ENCODE measurements at regions not wholly inside any gene's neighbourhood (a gene's known extent, or its start where the extent isn't known, plus 50 kb on each side); places are given as distances from the start of the nearest gene placed in this dataset.

DNA sequence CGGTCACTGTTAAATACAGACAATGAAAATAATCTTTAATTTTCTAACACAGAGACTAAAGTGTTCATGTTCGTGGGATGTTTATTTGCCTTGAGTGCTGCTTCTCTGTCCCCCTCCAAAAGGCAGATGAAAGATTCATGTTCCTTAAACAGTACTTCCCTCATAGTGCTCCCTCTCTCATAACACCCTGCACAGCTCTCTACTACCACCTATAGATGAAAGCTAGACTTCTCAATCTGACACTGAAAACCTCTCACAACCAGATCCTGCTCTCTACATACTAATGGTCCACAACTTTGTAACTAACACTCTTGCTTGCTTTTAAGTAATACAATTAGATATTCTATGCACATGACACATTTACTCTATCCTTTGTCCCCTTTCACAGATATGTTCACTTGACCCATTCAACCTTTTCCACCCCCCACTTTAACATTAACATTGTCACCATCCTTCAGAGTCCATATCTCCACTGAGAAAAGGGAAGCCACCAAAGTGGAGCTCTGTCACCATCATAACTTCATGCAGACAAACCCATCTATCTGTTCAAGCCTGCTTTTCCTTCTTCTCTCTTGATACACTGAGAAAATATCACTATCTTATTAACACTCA is 266.4 kb upstream of the USP15 start:
- peaks cover 4% of the 10 kb centered on the region for H3K27me3 ChIP-seq (ENCODE audit: control insufficient read depth, insufficient read depth, low read length)
- no peak overlapping the region for H3K4me3 ChIP-seq (ENCODE audit: low read depth, low read length)
- no peak overlapping the region for H3K27ac ChIP-seq (ENCODE audit: insufficient read depth, low read length, poor library complexity, severe bottlenecking)
- Mint-ChIP-seq H3K36me3 (no peaks in the 10 kb centered on the region), H3K9me3 (no peaks in the 10 kb centered on the region), H3K27ac (no peak overlapping the region), H3K27me3 (peaks cover 4% of the 10 kb centered on the region), H3K4me1 (no peaks in the 10 kb centered on the region), H3K4me3 (no peak overlapping the region)
- H3K36me3 ChIP-seq (ENCODE audit: control insufficient read depth, insufficient read depth, low read length): no peaks in the 10 kb centered on the region
- H3K4me1 ChIP-seq (ENCODE audit: control insufficient read depth, insufficient read depth, low read length, poor library complexity, severe bottlenecking): no peaks in the 10 kb centered on the region
- DNase-seq (peak in 2 of 3 donors; percentile 14 to 41), ATAC-seq (ENCODE audit: low read depth in 2 of 2) (peak in 1 of 2 donors; percentile 60)
- no peaks in the 10 kb centered on the region for H3K9me3 ChIP-seq (ENCODE audit: control insufficient read depth in 2 of 2, low read length in 2 of 2)

DNA sequence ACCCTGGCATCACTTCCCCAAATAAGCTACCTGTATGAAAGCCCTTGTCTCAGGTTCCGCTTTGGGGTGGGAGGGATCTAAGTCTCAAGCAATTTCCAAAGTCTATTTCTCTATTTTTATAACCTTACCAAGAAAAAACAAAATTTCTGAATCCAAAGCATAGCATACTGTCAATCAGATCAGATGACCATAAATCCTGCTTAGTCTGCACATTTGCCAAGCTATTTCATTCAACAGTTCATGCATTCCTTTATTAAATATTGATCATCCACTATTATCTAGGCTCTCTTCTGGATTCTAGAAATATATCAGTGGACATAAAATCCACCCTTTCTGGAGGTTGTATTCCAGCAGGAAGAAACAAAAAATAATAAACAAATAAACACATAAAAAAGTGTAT is 263.5 kb upstream of the USP15 start:
- H3K9me3 ChIP-seq (ENCODE audit: control insufficient read depth in 2 of 2, low read length in 2 of 2): no peaks in the 10 kb centered on the region
- no peak for DNase-seq
- H3K27me3 Mint-ChIP-seq: peaks cover 4% of the 10 kb centered on the region
- H3K9me3 Mint-ChIP-seq: no peaks in the 10 kb centered on the region
- H3K4me1 Mint-ChIP-seq: no peaks in the 10 kb centered on the region
- no peak for ATAC-seq (ENCODE audit: low read depth in 2 of 2)
- no peaks in the 10 kb centered on the region for H3K36me3 Mint-ChIP-seq
- H3K4me3 ChIP-seq (ENCODE audit: low read depth, low read length): no peak overlapping the region
- H3K27me3 ChIP-seq (ENCODE audit: control insufficient read depth, insufficient read depth, low read length): peaks cover 4% of the 10 kb centered on the region
- H3K27ac ChIP-seq (ENCODE audit: insufficient read depth, low read length, poor library complexity, severe bottlenecking): no peak overlapping the region
- H3K36me3 ChIP-seq (ENCODE audit: control insufficient read depth, insufficient read depth, low read length): no peaks in the 10 kb centered on the region
- no peaks in the 10 kb centered on the region for H3K4me1 ChIP-seq (ENCODE audit: control insufficient read depth, insufficient read depth, low read length, poor library complexity, severe bottlenecking)
- H3K27ac Mint-ChIP-seq: no peak overlapping the region
- H3K4me3 Mint-ChIP-seq: no peak overlapping the region

DNA sequence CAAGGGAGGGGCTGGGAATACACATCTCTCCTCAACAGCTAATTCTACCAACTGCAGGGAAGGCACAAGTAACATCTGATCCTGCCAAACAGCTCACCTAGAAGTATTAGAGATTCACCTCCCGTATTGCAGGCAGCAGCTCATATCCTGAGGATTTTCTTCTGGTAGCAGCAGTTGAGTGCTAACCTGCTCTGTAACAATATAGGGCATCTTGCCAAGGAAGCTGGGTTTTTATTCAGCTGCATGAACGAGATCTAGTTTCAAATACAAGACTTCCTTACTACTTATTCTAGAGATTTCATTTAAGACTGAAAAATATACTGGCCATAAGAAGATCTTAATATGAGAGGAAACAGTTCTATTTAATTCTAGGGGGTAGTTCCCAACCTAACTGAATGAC is 261.4 kb upstream of the USP15 start:
- no peaks in the 10 kb centered on the region for H3K4me1 ChIP-seq (ENCODE audit: control insufficient read depth, insufficient read depth, low read length, poor library complexity, severe bottlenecking)
- DNase-seq (no peak), ATAC-seq (ENCODE audit: low read depth in 2 of 2) (no peak)
- H3K36me3 Mint-ChIP-seq: no peaks in the 10 kb centered on the region
- H3K36me3 ChIP-seq (ENCODE audit: control insufficient read depth, insufficient read depth, low read length): no peaks in the 10 kb centered on the region
- H3K4me1 Mint-ChIP-seq: no peaks in the 10 kb centered on the region
- peaks cover 4% of the 10 kb centered on the region for H3K27me3 Mint-ChIP-seq
- no peaks in the 10 kb centered on the region for H3K9me3 Mint-ChIP-seq
- no peak overlapping the region for H3K27ac ChIP-seq (ENCODE audit: insufficient read depth, low read length, poor library complexity, severe bottlenecking)
- peaks cover 4% of the 10 kb centered on the region for H3K27me3 ChIP-seq (ENCODE audit: control insufficient read depth, insufficient read depth, low read length)
- H3K4me3 Mint-ChIP-seq: no peak overlapping the region
- H3K4me3 ChIP-seq (ENCODE audit: low read depth, low read length): no peak overlapping the region
- H3K27ac Mint-ChIP-seq: no peak overlapping the region
- no peaks in the 10 kb centered on the region for H3K9me3 ChIP-seq (ENCODE audit: control insufficient read depth in 2 of 2, low read length in 2 of 2)

DNA sequence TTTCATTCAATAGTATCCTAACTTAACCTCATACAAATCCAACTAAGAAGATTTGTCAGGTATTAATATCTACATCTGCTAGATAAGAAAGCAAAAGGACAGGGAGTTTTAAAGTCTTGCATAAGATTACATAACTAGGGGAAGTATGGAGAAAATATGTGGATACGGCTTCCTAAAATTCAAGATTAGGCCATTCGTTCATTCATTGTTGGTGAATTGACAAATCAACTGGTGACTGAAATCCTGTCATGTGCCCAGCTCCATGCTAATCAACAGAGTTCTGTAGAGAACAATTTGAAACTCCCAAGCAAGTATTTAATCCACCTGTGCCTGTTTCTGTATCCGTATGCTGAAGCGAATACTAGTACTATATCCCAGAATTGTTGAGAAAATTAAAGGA is 260.9 kb upstream of the USP15 start:
- Mint-ChIP-seq H3K4me3 (no peak overlapping the region), H3K9me3 (no peaks in the 10 kb centered on the region), H3K36me3 (no peaks in the 10 kb centered on the region), H3K4me1 (no peaks in the 10 kb centered on the region), H3K27me3 (peaks cover 4% of the 10 kb centered on the region), H3K27ac (no peak overlapping the region)
- Histone ChIP-seq H3K36me3 (ENCODE audit: control insufficient read depth, insufficient read depth, low read length) (no peaks in the 10 kb centered on the region), H3K4me1 (ENCODE audit: control insufficient read depth, insufficient read depth, low read length, poor library complexity, severe bottlenecking) (no peaks in the 10 kb centered on the region), H3K9me3 (ENCODE audit: control insufficient read depth in 2 of 2, low read length in 2 of 2) (no peaks in the 10 kb centered on the region), H3K27me3 (ENCODE audit: control insufficient read depth, insufficient read depth, low read length) (peaks cover 4% of the 10 kb centered on the region), H3K27ac (ENCODE audit: insufficient read depth, low read length, poor library complexity, severe bottlenecking) (no peak overlapping the region), H3K4me3 (ENCODE audit: low read depth, low read length) (no peak overlapping the region)
- ATAC-seq (ENCODE audit: low read depth in 2 of 2) (no peak), DNase-seq (no peak)

DNA sequence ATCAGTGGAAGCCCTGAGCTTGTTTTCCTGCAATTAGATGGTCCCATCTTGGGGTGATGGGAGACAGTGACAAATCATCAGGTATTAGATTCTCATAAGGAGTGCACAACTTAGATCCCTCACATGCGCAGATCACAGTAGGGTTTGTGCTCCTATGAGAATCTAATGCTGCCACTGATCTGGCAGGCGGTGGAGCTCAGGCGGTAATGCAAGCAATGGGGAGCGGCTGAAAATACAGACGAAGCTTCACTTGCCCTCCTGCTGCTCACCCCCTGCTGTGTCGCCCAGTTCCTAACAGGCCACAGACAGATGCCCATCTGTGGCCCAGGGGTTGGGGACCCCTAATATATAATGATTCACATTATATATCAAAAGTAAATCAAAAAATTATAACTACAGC is 258.8 kb upstream of the USP15 start:
- H3K36me3 ChIP-seq (ENCODE audit: control insufficient read depth, insufficient read depth, low read length): no peaks in the 10 kb centered on the region
- Mint-ChIP-seq H3K4me1 (no peaks in the 10 kb centered on the region), H3K4me3 (no peak overlapping the region), H3K9me3 (no peaks in the 10 kb centered on the region), H3K27ac (no peak overlapping the region), H3K36me3 (no peaks in the 10 kb centered on the region), H3K27me3 (peaks cover 4% of the 10 kb centered on the region)
- H3K27me3 ChIP-seq (ENCODE audit: control insufficient read depth, insufficient read depth, low read length): no peaks in the 10 kb centered on the region
- DNase-seq (no peak), ATAC-seq (ENCODE audit: low read depth in 2 of 2) (no peak)
- no peaks in the 10 kb centered on the region for H3K9me3 ChIP-seq (ENCODE audit: control insufficient read depth in 2 of 2, low read length in 2 of 2)
- H3K4me1 ChIP-seq (ENCODE audit: control insufficient read depth, insufficient read depth, low read length, poor library complexity, severe bottlenecking): no peaks in the 10 kb centered on the region
- H3K4me3 ChIP-seq (ENCODE audit: low read depth, low read length): no peak overlapping the region
- no peak overlapping the region for H3K27ac ChIP-seq (ENCODE audit: insufficient read depth, low read length, poor library complexity, severe bottlenecking)

DNA sequence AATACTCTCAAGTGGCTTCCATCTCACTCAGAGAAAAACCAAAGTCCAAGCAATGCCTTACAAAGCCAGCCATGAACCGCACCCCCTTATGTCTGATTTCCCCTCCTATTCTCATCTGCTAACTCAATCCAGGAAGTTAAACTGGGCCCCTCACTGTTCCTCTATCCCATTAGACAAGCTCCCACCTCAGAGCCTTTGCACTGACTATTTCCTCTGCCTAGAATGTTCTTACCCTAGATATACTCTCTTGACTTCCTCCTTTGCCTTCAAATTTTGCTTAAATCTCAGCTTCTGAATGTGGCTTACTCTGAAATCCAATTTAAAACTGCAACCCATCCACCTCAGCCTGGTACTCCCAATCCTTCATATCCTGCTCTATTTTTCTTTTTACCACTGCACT is 257.0 kb upstream of the USP15 start:
- Histone ChIP-seq H3K36me3 (ENCODE audit: control insufficient read depth, insufficient read depth, low read length) (no peaks in the 10 kb centered on the region), H3K4me3 (ENCODE audit: low read depth, low read length) (no peak overlapping the region), H3K27ac (ENCODE audit: insufficient read depth, low read length, poor library complexity, severe bottlenecking) (no peak overlapping the region), H3K27me3 (ENCODE audit: control insufficient read depth, insufficient read depth, low read length) (no peaks in the 10 kb centered on the region), H3K9me3 (ENCODE audit: control insufficient read depth in 2 of 2, low read length in 2 of 2) (no peaks in the 10 kb centered on the region), H3K4me1 (ENCODE audit: control insufficient read depth, insufficient read depth, low read length, poor library complexity, severe bottlenecking) (no peaks in the 10 kb centered on the region)
- ATAC-seq (ENCODE audit: low read depth in 2 of 2) (no peak), DNase-seq (no peak)
- Mint-ChIP-seq H3K9me3 (no peaks in the 10 kb centered on the region), H3K4me1 (no peaks in the 10 kb centered on the region), H3K27me3 (no peaks in the 10 kb centered on the region), H3K36me3 (no peaks in the 10 kb centered on the region), H3K4me3 (no peak overlapping the region), H3K27ac (no peak overlapping the region)

DNA sequence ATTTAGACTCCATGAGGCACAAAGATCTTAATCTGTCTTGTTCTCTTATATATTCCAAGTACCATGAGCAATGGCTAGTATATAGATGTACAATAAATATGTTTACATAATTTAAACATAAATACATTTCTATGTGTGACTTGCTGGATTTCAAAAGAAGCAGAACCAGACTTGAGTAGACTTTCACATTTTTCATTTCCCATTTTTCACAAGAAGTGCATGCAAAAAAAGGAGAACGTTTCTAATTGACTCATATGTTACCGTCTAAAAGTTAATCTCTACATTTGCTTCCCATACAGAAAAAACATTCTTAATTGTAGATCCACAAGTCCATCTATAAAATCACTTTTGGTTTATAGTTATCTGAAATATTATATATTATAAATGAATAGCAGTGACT is 256.5 kb upstream of the USP15 start:
- H3K36me3 ChIP-seq (ENCODE audit: control insufficient read depth, insufficient read depth, low read length): no peaks in the 10 kb centered on the region
- DNase-seq: no peak
- H3K27me3 Mint-ChIP-seq: no peaks in the 10 kb centered on the region
- no peak overlapping the region for H3K4me3 Mint-ChIP-seq
- H3K36me3 Mint-ChIP-seq: no peaks in the 10 kb centered on the region
- H3K9me3 Mint-ChIP-seq: no peaks in the 10 kb centered on the region
- ATAC-seq (ENCODE audit: low read depth in 2 of 2): no peak
- no peaks in the 10 kb centered on the region for H3K27me3 ChIP-seq (ENCODE audit: control insufficient read depth, insufficient read depth, low read length)
- H3K4me1 ChIP-seq (ENCODE audit: control insufficient read depth, insufficient read depth, low read length, poor library complexity, severe bottlenecking): no peaks in the 10 kb centered on the region
- no peak overlapping the region for H3K4me3 ChIP-seq (ENCODE audit: low read depth, low read length)
- H3K9me3 ChIP-seq (ENCODE audit: control insufficient read depth in 2 of 2, low read length in 2 of 2): no peaks in the 10 kb centered on the region
- H3K27ac Mint-ChIP-seq: no peak overlapping the region
- no peak overlapping the region for H3K27ac ChIP-seq (ENCODE audit: insufficient read depth, low read length, poor library complexity, severe bottlenecking)
- no peaks in the 10 kb centered on the region for H3K4me1 Mint-ChIP-seq

DNA sequence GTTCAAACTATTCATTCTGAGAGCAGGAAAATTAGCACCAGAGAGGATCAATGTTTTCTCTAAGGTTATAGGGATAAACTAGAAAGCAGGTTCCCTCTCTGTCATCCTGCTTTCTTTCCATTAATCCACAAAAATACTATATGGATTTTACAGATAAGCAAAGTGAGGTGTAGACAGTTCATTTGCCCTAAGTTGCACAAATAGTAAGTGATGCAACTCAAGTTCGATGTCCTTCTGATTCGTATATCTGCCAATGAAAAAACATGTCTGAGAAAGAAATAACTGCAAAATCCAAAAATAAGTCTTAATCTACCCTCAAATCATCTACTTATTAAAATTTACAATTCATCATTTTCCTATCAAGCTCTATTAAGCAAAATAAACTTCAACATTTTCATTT is 254.6 kb upstream of the USP15 start:
- Mint-ChIP-seq H3K27me3 (no peaks in the 10 kb centered on the region), H3K36me3 (no peaks in the 10 kb centered on the region), H3K27ac (no peak overlapping the region), H3K4me1 (no peaks in the 10 kb centered on the region), H3K4me3 (no peak overlapping the region), H3K9me3 (no peaks in the 10 kb centered on the region)
- DNase-seq (no peak), ATAC-seq (ENCODE audit: low read depth in 2 of 2) (no peak)
- Histone ChIP-seq H3K9me3 (ENCODE audit: control insufficient read depth in 2 of 2, low read length in 2 of 2) (no peaks in the 10 kb centered on the region), H3K36me3 (ENCODE audit: control insufficient read depth, insufficient read depth, low read length) (no peaks in the 10 kb centered on the region), H3K4me1 (ENCODE audit: control insufficient read depth, insufficient read depth, low read length, poor library complexity, severe bottlenecking) (no peaks in the 10 kb centered on the region), H3K27me3 (ENCODE audit: control insufficient read depth, insufficient read depth, low read length) (no peaks in the 10 kb centered on the region), H3K27ac (ENCODE audit: insufficient read depth, low read length, poor library complexity, severe bottlenecking) (no peak overlapping the region), H3K4me3 (ENCODE audit: low read depth, low read length) (no peak overlapping the region)
